Neuronal stem cell (in vitro differentiated cells): ENCODE measurements at regions not wholly inside any gene's neighbourhood (a gene's known extent, or its start where the extent isn't known, plus 50 kb on each side); places are given as distances from the start of the nearest gene placed in this dataset.

Experiments used
- DNase-seq: peaks from one replicate; pipeline ENCODE4 v3.0.0-alpha.2; 2013; ENCODE audit warnings: low spot score
- H2AFZ ChIP-seq: one replicate; pipeline ENCODE4 v1.6.1; 2013; ENCODE audit warnings: mild to moderate bottlenecking, low read length, inconsistent platforms
- H2AK5ac ChIP-seq: 2 replicates; pipeline ENCODE4 v1.6.1; 2013; ENCODE audit warnings: low read depth, mild to moderate bottlenecking, inconsistent platforms, low read length, moderate library complexity, mixed read lengths
- H2BK120ac ChIP-seq: 2 replicates; pipeline ENCODE4 v1.6.1; 2013; ENCODE audit warnings: low read depth, mild to moderate bottlenecking, inconsistent platforms, low read length, moderate library complexity, mixed read lengths
- H2BK12ac ChIP-seq: one replicate; pipeline ENCODE4 v1.6.1; 2013; ENCODE audit warnings: low read length, inconsistent platforms
- H2BK15ac ChIP-seq: 2 replicates; pipeline ENCODE4 v1.6.1; 2013; ENCODE audit warnings: mild to moderate bottlenecking, low read length, inconsistent platforms, mixed read lengths
- H2BK5ac ChIP-seq: one replicate; pipeline ENCODE4 v1.6.1; 2013; ENCODE audit warnings: inconsistent platforms, mild to moderate bottlenecking, low read length, moderate library complexity
- H3K14ac ChIP-seq: one replicate; pipeline ENCODE4 v1.6.1; 2013; ENCODE audit warnings: low read length, inconsistent platforms
- H3K18ac ChIP-seq: 2 replicates; pipeline ENCODE4 v1.6.1; 2013; ENCODE audit warnings: low read length, inconsistent platforms
- H3K23ac ChIP-seq: 2 replicates; pipeline ENCODE4 v1.6.1; 2013; ENCODE audit warnings: low read depth, mild to moderate bottlenecking, mixed read lengths, low read length, inconsistent platforms; ENCODE audit not compliant: poor library complexity
- H3K27ac ChIP-seq: replicated peaks from 3 replicates; pipeline ENCODE4 v1.5.1; 2013; ENCODE audit warnings: low read length, inconsistent platforms
- H3K27me3 ChIP-seq, 3 experiments: 2 replicates each; pipeline ENCODE4 v1.6.1; 2013; ENCODE audit warnings: low read length in 3 of 3, mild to moderate bottlenecking in 2 of 3, inconsistent platforms in 1 of 3, low read depth in 1 of 3, mixed read lengths in 1 of 3, moderate library complexity in 1 of 3; ENCODE audit not compliant: control insufficient read depth in 3 of 3, insufficient read depth in 3 of 3
- H3K36me3 ChIP-seq, 2 donors: replicated peaks in 1 of 2; 2 replicates each; pipeline ENCODE4 v1.6.1; 2013; ENCODE audit warnings: low read length in 2 of 2; ENCODE audit not compliant: control insufficient read depth in 2 of 2, insufficient read depth in 2 of 2
- H3K4ac ChIP-seq: 2 replicates; pipeline ENCODE4 v1.6.1; 2013; ENCODE audit warnings: inconsistent platforms, mild to moderate bottlenecking, low read length, moderate library complexity
- H3K4me1 ChIP-seq, 2 donors: 1 replicate in 1 of 2; 2 replicates in 1 of 2; pipeline ENCODE4 v1.6.1; 2013; ENCODE audit warnings: low read length in 2 of 2, low read depth in 1 of 2; ENCODE audit not compliant: control insufficient read depth in 2 of 2, insufficient read depth in 1 of 2
- H3K4me2 ChIP-seq: one replicate; pipeline ENCODE4 v1.6.1; 2013; ENCODE audit warnings: mild to moderate bottlenecking, low read length, inconsistent platforms; ENCODE audit not compliant: insufficient read depth, poor library complexity, severe bottlenecking
- H3K4me3 ChIP-seq, 2 donors: 2 replicates each; pipeline ENCODE4 v1.5.1; 2013; ENCODE audit warnings: low read length in 2 of 2, mild to moderate bottlenecking in 2 of 2, inconsistent platforms in 1 of 2, moderate library complexity in 1 of 2
- H3K79me1 ChIP-seq: one replicate; pipeline ENCODE4 v1.6.1; 2013; ENCODE audit warnings: low read depth, mild to moderate bottlenecking, inconsistent platforms, low read length, moderate library complexity
- H3K9ac ChIP-seq: one replicate; pipeline ENCODE4 v1.6.1; 2013; ENCODE audit warnings: mild to moderate bottlenecking, low read depth, low read length, inconsistent platforms; ENCODE audit not compliant: poor library complexity
- H3K9me3 ChIP-seq, 2 donors: replicated peaks in 1 of 2; 2 replicates each; pipeline versions ENCODE3 to v1.6.1; 2013; ENCODE audit warnings: low read length in 2 of 2, mild to moderate bottlenecking in 2 of 2, inconsistent platforms in 1 of 2, low read depth in 1 of 2, mixed read lengths in 1 of 2, moderate library complexity in 1 of 2; ENCODE audit not compliant: control insufficient read depth in 2 of 2, insufficient read depth in 1 of 2
- H4K8ac ChIP-seq: one replicate; pipeline ENCODE4 v1.6.1; 2013; ENCODE audit warnings: low read depth, mild to moderate bottlenecking, inconsistent platforms, low read length, moderate library complexity
- H4K91ac ChIP-seq: one replicate; pipeline ENCODE4 v1.6.1; 2013; ENCODE audit warnings: low read length, low read depth, mild to moderate bottlenecking, inconsistent platforms; ENCODE audit not compliant: poor library complexity
- WGBS, 2 donors: extraction: QIAGEN DNeasy Blood & Tissue Kit; methylation state at CpG; one replicate each; pipeline ENCODE4 v1.1.7; 2013; ENCODE audit warnings: missing lambda C conversion rate in 2 of 2, mixed read lengths in 1 of 2; ENCODE audit not compliant: insufficient read length in 2 of 2, insufficient replicate concordance in 1 of 2; ENCODE audit errors: extremely low coverage in 2 of 2; 5-methylcytosine and 5-hydroxymethylcytosine counted together

GRCh38 chr6:113315879-113316278 lies 541.3 kb upstream of the MARCKS start:
- H4K91ac ChIP-seq: no peak overlapping the region
- peaks cover 0 to 14% of the 10 kb centered on the region in 2 donors for H3K9me3 ChIP-seq
- H2BK12ac ChIP-seq: no peak overlapping the region
- DNase-seq: no peak
- H3K23ac ChIP-seq: no peak overlapping the region
- H4K8ac ChIP-seq: no peak overlapping the region
- no peaks in the 10 kb centered on the region for H3K27me3 ChIP-seq
- H3K27ac ChIP-seq: no peak overlapping the region
- no peaks in the 10 kb centered on the region for H3K79me1 ChIP-seq
- no peak overlapping the region for H3K4ac ChIP-seq
- H3K4me3 ChIP-seq: no peak overlapping the region
- H3K36me3 ChIP-seq: no peaks in the 10 kb centered on the region
- H3K4me2 ChIP-seq: no peak overlapping the region
- H3K14ac ChIP-seq: no peak overlapping the region
- peaks cover 3 to 17% of the 10 kb centered on the region in 2 donors for H3K4me1 ChIP-seq
- H2AFZ ChIP-seq: no peak overlapping the region
- H2AK5ac ChIP-seq: no peak overlapping the region
- H2BK15ac ChIP-seq: no peak overlapping the region
- no peak overlapping the region for H3K18ac ChIP-seq
- H3K9ac ChIP-seq: no peak overlapping the region
- H2BK5ac ChIP-seq: no peak overlapping the region
- no peak overlapping the region for H2BK120ac ChIP-seq
- WGBS, 2 donors: no CpG with 5 or more reads among the region's 4 CpGs

- Histone ChIP-seq H3K4me3 (peak overlapping the region in 1 of 2 donors; percentile 14), H3K4me1 (peaks cover 3 to 17% of the 10 kb centered on the region in 2 donors), H4K8ac (no peak overlapping the region), H2BK15ac (no peak overlapping the region), H3K4ac (no peak overlapping the region), H3K23ac (no peak overlapping the region), H3K79me1 (no peaks in the 10 kb centered on the region), H4K91ac (no peak overlapping the region), H2BK120ac (no peak overlapping the region), H3K27me3 (no peaks in the 10 kb centered on the region), H3K36me3 (no peaks in the 10 kb centered on the region), H3K9ac (no peak overlapping the region), H2BK12ac (no peak overlapping the region), H2BK5ac (no peak overlapping the region), H2AK5ac (no peak overlapping the region), H3K14ac (no peak overlapping the region), H3K4me2 (no peak overlapping the region), H3K18ac (no peak overlapping the region), H3K27ac (no peak overlapping the region), H3K9me3 (peaks cover 0 to 14% of the 10 kb centered on the region in 2 donors), H2AFZ (peak overlapping the region; percentile 27)
- no peak for DNase-seq
- no CpG with 5 or more reads among the region's 2 CpGs for WGBS, 2 donors
Observed at GRCh38 chr6:113317442-113317841, 539.7 kb upstream of the MARCKS start.

GRCh38 chr6:113317891-113318574 lies 539.1 kb upstream of the MARCKS start:
- Histone ChIP-seq H2AFZ (peak overlapping the region; percentile 50), H3K4me2 (no peak overlapping the region), H2BK5ac (no peak overlapping the region), H2BK15ac (no peak overlapping the region), H3K9ac (no peak overlapping the region), H2AK5ac (no peak overlapping the region), H4K8ac (no peak overlapping the region), H3K9me3 (peaks cover 0 to 14% of the 10 kb centered on the region in 2 donors), H3K79me1 (no peaks in the 10 kb centered on the region), H4K91ac (no peak overlapping the region), H3K36me3 (no peaks in the 10 kb centered on the region), H3K4me3 (peak overlapping the region in 1 of 2 donors; percentile 35), H3K18ac (no peak overlapping the region), H2BK12ac (no peak overlapping the region), H3K23ac (no peak overlapping the region), H2BK120ac (no peak overlapping the region), H3K27me3 (no peaks in the 10 kb centered on the region), H3K4me1 (peaks cover 3 to 17% of the 10 kb centered on the region in 2 donors), H3K4ac (no peak overlapping the region), H3K27ac (peak overlapping the region; percentile 15), H3K14ac (no peak overlapping the region)
- no CpG with 5 or more reads among the region's 9 CpGs for WGBS, 2 donors
- peak; percentile 23 for DNase-seq

GRCh38 chr6:113318575-113318917 lies 538.6 kb upstream of the MARCKS start:
- Histone ChIP-seq H3K9me3 (peaks cover 0 to 14% of the 10 kb centered on the region in 2 donors), H2BK5ac (no peak overlapping the region), H3K79me1 (no peaks in the 10 kb centered on the region), H3K9ac (no peak overlapping the region), H3K14ac (no peak overlapping the region), H2AK5ac (no peak overlapping the region), H3K27me3 (no peaks in the 10 kb centered on the region), H3K36me3 (no peaks in the 10 kb centered on the region), H3K18ac (no peak overlapping the region), H2BK15ac (no peak overlapping the region), H3K4me3 (peak overlapping the region in 1 of 2 donors; percentile 35), H2BK120ac (no peak overlapping the region), H3K4me2 (no peak overlapping the region), H2AFZ (peak overlapping the region; percentile 50), H3K4ac (no peak overlapping the region), H3K4me1 (peaks cover 3 to 17% of the 10 kb centered on the region in 2 donors), H3K23ac (no peak overlapping the region), H4K91ac (no peak overlapping the region), H3K27ac (peak overlapping the region; percentile 15), H2BK12ac (no peak overlapping the region), H4K8ac (no peak overlapping the region)
- WGBS, 2 donors: no CpG with 5 or more reads among the region's 5 CpGs
- DNase-seq: no peak
